NCI-H524 treated with DMSO at 0.1 percent for 48 hours (cell line): ENCODE measurements at regions not wholly inside any gene's neighbourhood (a gene's known extent, or its start where the extent isn't known, plus 50 kb on each side); places are given as distances from the start of the nearest gene placed in this dataset.

Source experiments
- DNase-seq: peaks from one replicate; lab custom pipeline; 2025; lab: John Stamatoyannopoulos, UW

GRCh38 chr12:68559246-68559645 is 51.5 kb upstream of the RAP1B start:
- no peak for DNase-seq

- DNase-seq, result no peak
Observed at GRCh38 chr12:68559984-68560850, 50.5 kb upstream of the RAP1B start.

- DNase-seq, result no peak
Observed at GRCh38 chr12:68560851-68561422, 49.8 kb upstream of the RAP1B start.
